H1 (cell line): ENCODE measurements at regions not wholly inside any gene's neighbourhood (a gene's known extent, or its start where the extent isn't known, plus 50 kb on each side); places are given as distances from the start of the nearest gene placed in this dataset.

Experiments used
- CTCF ChIA-PET: fragments of 300-600 bp; sonication (Branson Sonifier 250); formaldehyde crosslinking; loops from one replicate; lab custom pipeline; 2021; ENCODE audit not compliant: partially characterized antibody; lab: Charles Lee
- POLR2A ChIA-PET: fragments of 300-600 bp; sonication (Branson Sonifier 250); formaldehyde crosslinking; loops from one replicate; lab custom pipeline; 2021; ENCODE audit warnings: inconsistent platforms; ENCODE audit not compliant: partially characterized antibody; lab: Charles Lee
- DNase-seq, 2 experiments: peaks; one replicate each; pipeline versions ENCODE4 v3.0.0 to v3.0.0-alpha.2; 2010 to 2022; ENCODE audit warnings: low spot score in 2 of 2, low read depth in 1 of 2, mixed read lengths in 1 of 2
- FAIRE-seq: peaks from 2 replicates; lab custom pipeline; 2011; peaks lifted over from hg19 to GRCh38; lab: Jason Lieb, UNC
- H2AFZ ChIP-seq: 2 replicates; pipeline ENCODE4 v1.8.1; 2012; ENCODE audit warnings: low read length, inconsistent platforms
- H2AK5ac ChIP-seq: 2 replicates; pipeline ENCODE4 v1.6.1; 2013; ENCODE audit warnings: low read depth, low read length
- H2BK120ac ChIP-seq: replicated peaks from 2 replicates; pipeline ENCODE3; 2013; ENCODE audit warnings: low read depth, low read length, inconsistent platforms
- H2BK12ac ChIP-seq: 2 replicates; pipeline ENCODE4 v1.6.1; 2013; ENCODE audit warnings: low read depth, low read length
- H2BK15ac ChIP-seq: 2 replicates; pipeline ENCODE4 v1.6.1; 2013; ENCODE audit warnings: low read length
- H2BK20ac ChIP-seq: 2 replicates; pipeline ENCODE4 v1.6.1; 2013; ENCODE audit warnings: low read length
- H2BK5ac ChIP-seq: 2 replicates; pipeline ENCODE4 v1.6.1; 2013; ENCODE audit warnings: low read depth, low read length
- H3K14ac ChIP-seq: 2 replicates; pipeline ENCODE4 v1.6.1; 2013; ENCODE audit warnings: inconsistent platforms; ENCODE audit not compliant: insufficient read length
- H3K18ac ChIP-seq: 2 replicates; pipeline ENCODE4 v1.6.1; 2013; ENCODE audit warnings: low read length; ENCODE audit errors: extremely low read depth
- H3K23ac ChIP-seq: 2 replicates; pipeline ENCODE4 v1.6.1; 2013; ENCODE audit warnings: inconsistent platforms; ENCODE audit not compliant: insufficient read length
- H3K23me2 ChIP-seq: 2 replicates; pipeline ENCODE4 v1.6.1; 2013; ENCODE audit warnings: low read depth, low read length
- H3K27ac ChIP-seq: 2 replicates; pipeline ENCODE4 v1.6.1; 2011; ENCODE audit warnings: low read depth, low read length, inconsistent platforms
- H3K27me3 ChIP-seq, 4 experiments: replicated peaks in 1 of 4; 1 replicate in 1 of 4; 2 replicates in 3 of 4; pipeline versions ENCODE4 v1.6.1 to v1.8.1; 2011 to 2013; ENCODE audit warnings: low read length in 3 of 4, mild to moderate bottlenecking in 3 of 4, inconsistent platforms in 2 of 4, mixed read lengths in 2 of 4, moderate library complexity in 1 of 4; ENCODE audit not compliant: control insufficient read depth in 3 of 4, insufficient read depth in 3 of 4; ENCODE audit errors: extremely low read depth in 1 of 4
- H3K36me3 ChIP-seq, 4 experiments: 2 replicates each; pipeline versions ENCODE4 v1.6.1 to v1.8.1; 2011 to 2013; ENCODE audit warnings: mild to moderate bottlenecking in 4 of 4, low read length in 3 of 4, moderate library complexity in 2 of 4, control low read depth in 1 of 4, inconsistent platforms in 1 of 4; ENCODE audit not compliant: insufficient read depth in 4 of 4, control insufficient read depth in 2 of 4
- H3K4ac ChIP-seq: replicated peaks from 2 replicates; pipeline ENCODE3; 2013; ENCODE audit warnings: low read length, low read depth, mixed read lengths, inconsistent platforms; ENCODE audit not compliant: insufficient read length
- H3K4me1 ChIP-seq, 4 experiments: replicated peaks in 1 of 4; 1 replicate in 1 of 4; 2 replicates in 3 of 4; pipeline versions ENCODE4 v1.6.1 to v1.8.1; 2011 to 2013; ENCODE audit warnings: low read length in 3 of 4, inconsistent platforms in 2 of 4, mixed read lengths in 1 of 4; ENCODE audit not compliant: insufficient read depth in 4 of 4, control insufficient read depth in 3 of 4
- H3K4me2 ChIP-seq, 2 experiments: 2 replicates each; pipeline versions ENCODE4 v1.6.1 to v1.8.1; 2011 to 2013; ENCODE audit warnings: low read depth in 2 of 2, low read length in 2 of 2, control low read depth in 1 of 2, inconsistent platforms in 1 of 2, mild to moderate bottlenecking in 1 of 2; ENCODE audit not compliant: insufficient read depth in 1 of 2
- H3K4me3 ChIP-seq, 4 experiments: fragments of 200-600, 300-600 bp in 1 of 4; sonication (generic), shearing (Covaris generic), sonication (Bioruptor Twin) in 1 of 4; 2 replicates each; pipeline versions ENCODE4 v1.5.1 to v1.8.1; 2011 to 2016; ENCODE audit warnings: low read length in 4 of 4, low read depth in 3 of 4, control low read depth in 2 of 4, inconsistent platforms in 2 of 4, mild to moderate bottlenecking in 2 of 4, mixed read lengths in 1 of 4, moderate library complexity in 1 of 4; ENCODE audit not compliant: insufficient read depth in 2 of 4; ENCODE audit errors: extremely low read depth in 1 of 4
- H3K56ac ChIP-seq: replicated peaks from 2 replicates; pipeline ENCODE3; 2013; ENCODE audit warnings: low read depth, mild to moderate bottlenecking, mixed read lengths, low read length, inconsistent platforms; ENCODE audit not compliant: insufficient read length
- H3K79me1 ChIP-seq: 2 replicates; pipeline ENCODE4 v1.6.1; 2013; ENCODE audit warnings: low read depth, low read length, control low read depth
- H3K79me2 ChIP-seq, 2 experiments: 2 replicates each; pipeline versions ENCODE4 v1.6.1 to v1.8.1; 2012 to 2013; ENCODE audit warnings: low read length in 2 of 2, mild to moderate bottlenecking in 2 of 2, inconsistent platforms in 1 of 2; ENCODE audit not compliant: insufficient read depth in 2 of 2, control insufficient read depth in 1 of 2
- H3K9ac ChIP-seq, 4 experiments: replicated peaks in 1 of 4; 1 replicate in 1 of 4; 2 replicates in 3 of 4; pipeline versions ENCODE4 v1.6.1 to v1.8.1; 2011 to 2013; ENCODE audit warnings: low read depth in 3 of 4, low read length in 3 of 4, control low read depth in 2 of 4, mild to moderate bottlenecking in 2 of 4, moderate library complexity in 2 of 4, inconsistent platforms in 1 of 4; ENCODE audit errors: extremely low read depth in 1 of 4
- H3K9me3 ChIP-seq, 2 experiments: 2 replicates each; pipeline versions ENCODE4 v1.6.1 to v1.8.1; 2012 to 2013; ENCODE audit warnings: mild to moderate bottlenecking in 2 of 2, moderate library complexity in 2 of 2, control low read depth in 1 of 2, inconsistent platforms in 1 of 2, low read depth in 1 of 2, low read length in 1 of 2, mixed read lengths in 1 of 2; ENCODE audit not compliant: insufficient read depth in 2 of 2
- H4K20me1 ChIP-seq, 2 experiments: replicated peaks in 1 of 2; 2 replicates each; pipeline versions ENCODE3 to v1.8.1; 2011 to 2013; ENCODE audit warnings: inconsistent platforms in 2 of 2, low read length in 2 of 2, mild to moderate bottlenecking in 1 of 2; ENCODE audit not compliant: insufficient read depth in 2 of 2, control insufficient read depth in 1 of 2
- H4K5ac ChIP-seq: 2 replicates; pipeline ENCODE4 v1.6.1; 2013; ENCODE audit warnings: low read length, low read depth, mixed read lengths, inconsistent platforms; ENCODE audit not compliant: insufficient read length
- H4K8ac ChIP-seq: 2 replicates; pipeline ENCODE4 v1.8.0; 2013; ENCODE audit warnings: mild to moderate bottlenecking, moderate library complexity, low read length, inconsistent platforms; ENCODE audit not compliant: insufficient read depth; ENCODE audit errors: extremely low read depth
- H4K91ac ChIP-seq: replicated peaks from 2 replicates; pipeline ENCODE3; 2013; ENCODE audit warnings: low read length, mixed read lengths, inconsistent platforms; ENCODE audit not compliant: insufficient read length
- CBX8 ChIP-seq: fragments of 300-800, 300-1000 bp; sonication (generic); IDR thresholded peaks from 2 replicates; pipeline ENCODE4 v1.7.1; 2016; ENCODE audit warnings: low read depth, low read length, borderline replicate concordance
- EZH2 ChIP-seq: fragments of 200-600 bp; sonication (generic); IDR thresholded peaks from 2 replicates; pipeline ENCODE4 v1.7.1; 2012; ENCODE audit warnings: low read depth, mild to moderate bottlenecking, moderate library complexity, low read length, inconsistent platforms; ENCODE audit not compliant: severe bottlenecking
- GTF2F1 ChIP-seq: IDR thresholded peaks from 2 replicates; pipeline ENCODE4 v1.6.1; 2012; ENCODE audit warnings: low read depth, low read length, improper control_type of control experiment, borderline replicate concordance
- KDM1A ChIP-seq: fragments of 200-600, 300-600 bp; sonication (generic); IDR thresholded peaks from 2 replicates; pipeline ENCODE4 v1.7.1; 2016; ENCODE audit warnings: mild to moderate bottlenecking, low read length, borderline replicate concordance
- KDM4A ChIP-seq: IDR thresholded peaks from one replicate; pipeline ENCODE4 v1.7.1; 2012; ENCODE audit warnings: low read depth, mild to moderate bottlenecking, moderate library complexity, low read length, inconsistent platforms; ENCODE audit not compliant: severe bottlenecking
- PHF8 ChIP-seq: fragments of 200-600 bp; sonication (generic); conservative IDR thresholded peaks from 2 replicates; pipeline ENCODE4 v1.7.1; 2012; ENCODE audit warnings: low read depth, mild to moderate bottlenecking, inconsistent platforms, low read length, moderate library complexity
- SRF ChIP-seq: IDR thresholded peaks from 2 replicates; pipeline ENCODE4 v1.6.1; 2011; ENCODE audit warnings: mild to moderate bottlenecking, low read depth, low read length, moderate library complexity
- whole genome bisulfite sequencing, 2 experiments: shearing (Covaris generic) in 1 of 2; methylation state at CpG; one replicate each; pipeline versions ENCODE4 v1.1.6 to v1.1.7; 2013 to 2015; ENCODE audit warnings: low lambda C conversion rate in 2 of 2, mixed read lengths in 2 of 2, inconsistent platforms in 1 of 2, low coverage in 1 of 2, missing lambda C conversion rate in 1 of 2; ENCODE audit not compliant: insufficient replicate concordance in 2 of 2, insufficient coverage in 1 of 2, insufficient read length in 1 of 2; ENCODE audit errors: extremely low coverage in 1 of 2, missing lambda C conversion rate in 1 of 2; 5-methylcytosine and 5-hydroxymethylcytosine counted together

DNA sequence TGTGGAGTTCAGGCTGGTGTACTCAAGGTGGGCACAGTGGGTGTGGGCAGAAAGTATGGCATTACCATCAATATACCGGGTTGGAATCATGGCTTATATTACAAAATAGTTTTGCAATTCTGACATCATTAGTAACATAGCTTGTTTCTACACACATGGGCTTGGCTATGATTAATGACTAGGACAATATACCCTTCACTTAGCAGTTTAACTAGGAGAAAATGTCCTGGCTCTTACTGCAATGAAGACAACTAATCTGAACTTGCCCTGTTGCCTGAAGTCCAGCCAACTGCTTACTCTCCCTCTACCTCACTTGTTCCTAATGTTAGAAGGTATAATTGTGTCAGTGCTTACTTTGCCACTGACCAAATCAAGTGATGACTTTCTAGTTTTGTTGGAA is 612.5 kb downstream of the EFNA5 start:
- POLR2A ChIA-PET: no interaction called here
- no peak for FAIRE-seq
- TF ChIP-seq PHF8 (no peak), CBX8 (no peak), EZH2 (no peak), SRF (no peak), GTF2F1 (no peak), KDM4A (no peak), KDM1A (no peak)

More for the DNA sequence above, 612.5 kb downstream of the EFNA5 start:
- Histone ChIP-seq H3K23ac (no peak overlapping the region), H3K79me1 (no peaks in the 10 kb centered on the region), H3K27me3 (peaks cover 0 to 2% (median 0%) of the 10 kb centered on the region in 4 experiments; a peak in 1 of 7 replicates), H4K5ac (no peak overlapping the region), H3K9me3 (no peaks in the 10 kb centered on the region), H4K20me1 (no peaks in the 10 kb centered on the region), H2AK5ac (no peak overlapping the region), H2BK120ac (no peak overlapping the region), H2BK12ac (no peak overlapping the region), H2BK20ac (no peak overlapping the region), H3K79me2 (no peaks in the 10 kb centered on the region), H3K18ac (no peak overlapping the region), H3K4me3 (no peak overlapping the region), H3K27ac (no peak overlapping the region), H3K36me3 (no peaks in the 10 kb centered on the region), H3K4me2 (no peak overlapping the region), H3K4me1 (no peaks in the 10 kb centered on the region), H3K23me2 (no peaks in the 10 kb centered on the region), H3K56ac (no peak overlapping the region), H2AFZ (no peak overlapping the region), H4K8ac (no peak overlapping the region), H2BK15ac (no peak overlapping the region), H2BK5ac (no peak overlapping the region), H3K14ac (no peak overlapping the region), H3K4ac (no peak overlapping the region), H3K9ac (no peak overlapping the region), H4K91ac (no peak overlapping the region)
- WGBS, 2 experiments: 93% methylated on average over 1 of the region's 1 CpG; no CpG with 5 or more reads in 1 of the 2 experiments
- CTCF ChIA-PET: interaction anchor here (0.6 to 2.2 kb wide), 2 partner anchors 46 to 49 kb away, joined by 4 to 6 read pairs; no protein-coding TSS in a partner anchor
- DNase-seq: no peak
